GM12878 (cell line): ENCODE measurements at regions not wholly inside any gene's neighbourhood (a gene's known extent, or its start where the extent isn't known, plus 50 kb on each side); places are given as distances from the start of the nearest gene placed in this dataset.
A peak's percentile ranks its signal among the peaks of the same experiment; 100 is the strongest.

Experiments
- BMI1 ChIP-seq: fragments of 450-650 bp; IDR thresholded peaks from 2 replicates; pipeline ENCODE4 v1.6.1; 2016; ENCODE audit warnings: mild to moderate bottlenecking, moderate library complexity, borderline replicate concordance
- E2F8 ChIP-seq: fragments of 450-650 bp; IDR thresholded peaks from 2 replicates; pipeline ENCODE4 v1.6.1; 2018; ENCODE audit warnings: mild to moderate bottlenecking, low read depth, moderate library complexity; ENCODE audit not compliant: partially characterized antibody
- EED ChIP-seq: sonication (generic); IDR thresholded peaks from 2 replicates; pipeline ENCODE4 v1.6.1; 2016; ENCODE audit warnings: antibody characterized with exemption, low read depth
- EGR1 ChIP-seq, 2 experiments: IDR thresholded peaks; 1 replicate in 1 of 2; 2 replicates in 1 of 2; pipeline ENCODE4 v1.6.1; 2011 to 2012; ENCODE audit warnings: low read depth in 2 of 2, low read length in 2 of 2, borderline replicate concordance in 1 of 2, mild to moderate bottlenecking in 1 of 2, moderate library complexity in 1 of 2
- NFYB ChIP-seq: IDR thresholded peaks from 2 replicates; pipeline ENCODE4 v1.6.1; 2011; ENCODE audit warnings: low read depth, mild to moderate bottlenecking, low read length, improper control_type of control experiment, moderate library complexity; ENCODE audit not compliant: insufficient read depth
- NR2F1 ChIP-seq: fragments of 450-650 bp; conservative IDR thresholded peaks from 2 replicates; pipeline ENCODE4 v1.6.1; 2017; ENCODE audit warnings: mild to moderate bottlenecking
- SIX5 ChIP-seq: IDR thresholded peaks from 2 replicates; pipeline ENCODE4 v1.6.1; 2011; ENCODE audit warnings: mild to moderate bottlenecking, low read depth, low read length, moderate library complexity; ENCODE audit not compliant: severe bottlenecking
- SPI1 ChIP-seq: IDR thresholded peaks from 2 replicates; pipeline ENCODE4 v1.6.1; 2011; ENCODE audit warnings: low read depth, mild to moderate bottlenecking, low read length, moderate library complexity, borderline replicate concordance; ENCODE audit not compliant: insufficient read depth
- TBL1XR1 ChIP-seq: IDR thresholded peaks from 2 replicates; pipeline ENCODE4 v1.6.1; 2012; ENCODE audit warnings: low read depth, low read length, improper control_type of control experiment
- TCF3 ChIP-seq: IDR thresholded peaks from 2 replicates; pipeline ENCODE4 v1.6.1; 2012; ENCODE audit warnings: low read depth, mild to moderate bottlenecking, low read length, borderline replicate concordance; ENCODE audit not compliant: insufficient read depth
- WRNIP1 ChIP-seq: IDR thresholded peaks from 2 replicates; pipeline ENCODE4 v1.6.1; 2011; ENCODE audit warnings: low read depth, low read length, improper control_type of control experiment, borderline replicate concordance
- ZNF24 ChIP-seq: fragments of 450-650 bp; IDR thresholded peaks from 2 replicates; pipeline ENCODE4 v1.6.1; 2017; ENCODE audit warnings: antibody characterized with exemption, mild to moderate bottlenecking
- ZSCAN29 ChIP-seq: fragments of 450-650 bp; IDR thresholded peaks from 2 replicates; pipeline ENCODE4 v1.6.1; 2017; ENCODE audit warnings: mild to moderate bottlenecking, moderate library complexity
- TF ChIP-seq, protein P1 (sequence below): IDR thresholded peaks from 2 replicates; pipeline ENCODE4 v1.6.1; 2012; ENCODE audit warnings: low read depth, low read length, improper control_type of control experiment
- TF ChIP-seq, protein P2 (sequence below): fragments of 450-650 bp; IDR thresholded peaks from 2 replicates; pipeline ENCODE4 v1.6.1; 2014; ENCODE audit warnings: mild to moderate bottlenecking
- TF ChIP-seq, protein P3 (sequence below): fragments of 150-350 bp; IDR thresholded peaks from 2 replicates; pipeline ENCODE4 v1.6.1; 2016; ENCODE audit warnings: low read depth, low read length
- TF ChIP-seq, protein P4 (sequence below): IDR thresholded peaks from 2 replicates; pipeline ENCODE4 v1.6.1; 2011; ENCODE audit warnings: mild to moderate bottlenecking, low read depth, low read length, moderate library complexity; ENCODE audit not compliant: insufficient replicate concordance
- TF ChIP-seq, protein P5 (sequence below): IDR thresholded peaks from 2 replicates; pipeline ENCODE4 v1.6.1; 2011; ENCODE audit warnings: borderline replicate concordance, low read depth, mild to moderate bottlenecking, moderate library complexity, mixed read lengths, low read length; ENCODE audit not compliant: insufficient read depth; ENCODE audit errors: extremely low read length

- TF ChIP-seq E2F8 (no peak), NR2F1 (no peak), ZNF24 (no peak), BMI1 (no peak; the same call in 1 of the 2 replicates), EGR1 (IDR thresholded peaks at IDR 0.05; ENCODE audit: borderline replicate concordance in 1 of 2, low read depth in 2 of 2, low read length in 2 of 2) (no peak), NFYB (peak; percentile 63), WRNIP1 (no peak), SIX5 (no peak), EED (0 out of 2 replicates have a peak, but pooled peaks have one; percentile 25), SPI1 (peak; percentile 55; the same call in 1 of the 2 replicates), TCF3 (no peak), ZSCAN29 (no peak), TBL1XR1 (no peak)
- TF ChIP-seq, protein P1, sequence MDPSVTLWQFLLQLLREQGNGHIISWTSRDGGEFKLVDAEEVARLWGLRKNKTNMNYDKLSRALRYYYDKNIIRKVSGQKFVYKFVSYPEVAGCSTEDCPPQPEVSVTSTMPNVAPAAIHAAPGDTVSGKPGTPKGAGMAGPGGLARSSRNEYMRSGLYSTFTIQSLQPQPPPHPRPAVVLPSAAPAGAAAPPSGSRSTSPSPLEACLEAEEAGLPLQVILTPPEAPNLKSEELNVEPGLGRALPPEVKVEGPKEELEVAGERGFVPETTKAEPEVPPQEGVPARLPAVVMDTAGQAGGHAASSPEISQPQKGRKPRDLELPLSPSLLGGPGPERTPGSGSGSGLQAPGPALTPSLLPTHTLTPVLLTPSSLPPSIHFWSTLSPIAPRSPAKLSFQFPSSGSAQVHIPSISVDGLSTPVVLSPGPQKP = no peak
- TF ChIP-seq, protein P2, sequence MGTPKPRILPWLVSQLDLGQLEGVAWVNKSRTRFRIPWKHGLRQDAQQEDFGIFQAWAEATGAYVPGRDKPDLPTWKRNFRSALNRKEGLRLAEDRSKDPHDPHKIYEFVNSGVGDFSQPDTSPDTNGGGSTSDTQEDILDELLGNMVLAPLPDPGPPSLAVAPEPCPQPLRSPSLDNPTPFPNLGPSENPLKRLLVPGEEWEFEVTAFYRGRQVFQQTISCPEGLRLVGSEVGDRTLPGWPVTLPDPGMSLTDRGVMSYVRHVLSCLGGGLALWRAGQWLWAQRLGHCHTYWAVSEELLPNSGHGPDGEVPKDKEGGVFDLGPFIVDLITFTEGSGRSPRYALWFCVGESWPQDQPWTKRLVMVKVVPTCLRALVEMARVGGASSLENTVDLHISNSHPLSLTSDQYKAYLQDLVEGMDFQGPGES = no peak
- TF ChIP-seq, protein P3, sequence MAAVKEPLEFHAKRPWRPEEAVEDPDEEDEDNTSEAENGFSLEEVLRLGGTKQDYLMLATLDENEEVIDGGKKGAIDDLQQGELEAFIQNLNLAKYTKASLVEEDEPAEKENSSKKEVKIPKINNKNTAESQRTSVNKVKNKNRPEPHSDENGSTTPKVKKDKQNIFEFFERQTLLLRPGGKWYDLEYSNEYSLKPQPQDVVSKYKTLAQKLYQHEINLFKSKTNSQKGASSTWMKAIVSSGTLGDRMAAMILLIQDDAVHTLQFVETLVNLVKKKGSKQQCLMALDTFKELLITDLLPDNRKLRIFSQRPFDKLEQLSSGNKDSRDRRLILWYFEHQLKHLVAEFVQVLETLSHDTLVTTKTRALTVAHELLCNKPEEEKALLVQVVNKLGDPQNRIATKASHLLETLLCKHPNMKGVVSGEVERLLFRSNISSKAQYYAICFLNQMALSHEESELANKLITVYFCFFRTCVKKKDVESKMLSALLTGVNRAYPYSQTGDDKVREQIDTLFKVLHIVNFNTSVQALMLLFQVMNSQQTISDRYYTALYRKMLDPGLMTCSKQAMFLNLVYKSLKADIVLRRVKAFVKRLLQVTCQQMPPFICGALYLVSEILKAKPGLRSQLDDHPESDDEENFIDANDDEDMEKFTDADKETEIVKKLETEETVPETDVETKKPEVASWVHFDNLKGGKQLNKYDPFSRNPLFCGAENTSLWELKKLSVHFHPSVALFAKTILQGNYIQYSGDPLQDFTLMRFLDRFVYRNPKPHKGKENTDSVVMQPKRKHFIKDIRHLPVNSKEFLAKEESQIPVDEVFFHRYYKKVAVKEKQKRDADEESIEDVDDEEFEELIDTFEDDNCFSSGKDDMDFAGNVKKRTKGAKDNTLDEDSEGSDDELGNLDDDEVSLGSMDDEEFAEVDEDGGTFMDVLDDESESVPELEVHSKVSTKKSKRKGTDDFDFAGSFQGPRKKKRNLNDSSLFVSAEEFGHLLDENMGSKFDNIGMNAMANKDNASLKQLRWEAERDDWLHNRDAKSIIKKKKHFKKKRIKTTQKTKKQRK = no peak
- TF ChIP-seq, protein P4, sequence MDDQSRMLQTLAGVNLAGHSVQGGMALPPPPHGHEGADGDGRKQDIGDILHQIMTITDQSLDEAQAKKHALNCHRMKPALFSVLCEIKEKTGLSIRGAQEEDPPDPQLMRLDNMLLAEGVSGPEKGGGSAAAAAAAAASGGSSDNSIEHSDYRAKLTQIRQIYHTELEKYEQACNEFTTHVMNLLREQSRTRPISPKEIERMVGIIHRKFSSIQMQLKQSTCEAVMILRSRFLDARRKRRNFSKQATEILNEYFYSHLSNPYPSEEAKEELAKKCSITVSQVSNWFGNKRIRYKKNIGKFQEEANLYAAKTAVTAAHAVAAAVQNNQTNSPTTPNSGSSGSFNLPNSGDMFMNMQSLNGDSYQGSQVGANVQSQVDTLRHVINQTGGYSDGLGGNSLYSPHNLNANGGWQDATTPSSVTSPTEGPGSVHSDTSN = no peak
- TF ChIP-seq, protein P5, sequence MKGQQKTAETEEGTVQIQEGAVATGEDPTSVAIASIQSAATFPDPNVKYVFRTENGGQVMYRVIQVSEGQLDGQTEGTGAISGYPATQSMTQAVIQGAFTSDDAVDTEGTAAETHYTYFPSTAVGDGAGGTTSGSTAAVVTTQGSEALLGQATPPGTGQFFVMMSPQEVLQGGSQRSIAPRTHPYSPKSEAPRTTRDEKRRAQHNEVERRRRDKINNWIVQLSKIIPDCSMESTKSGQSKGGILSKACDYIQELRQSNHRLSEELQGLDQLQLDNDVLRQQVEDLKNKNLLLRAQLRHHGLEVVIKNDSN = no peak
Observed at GRCh38 chr5:56501781-56502557, 268.8 kb upstream of the ANKRD55 start (continued).
